Thymus (tissue), 11 donors: ENCODE measurements at regions not wholly inside any gene's neighbourhood (a gene's known extent, or its start where the extent isn't known, plus 50 kb on each side); places are given as distances from the start of the nearest gene placed in this dataset.

Experiments used
- DNase-seq, 9 donors: peaks; one replicate each; pipeline ENCODE4 v3.0.0-alpha.2; 2013; ENCODE audit warnings: low spot score in 9 of 9, low read depth in 6 of 9, missing footprints in 1 of 9
- H3K27ac ChIP-seq, 2 donors: one replicate each; pipeline ENCODE4 v1.5.1; 2013; ENCODE audit warnings: control low read depth in 1 of 2, low read depth in 1 of 2, low read length in 1 of 2, mild to moderate bottlenecking in 1 of 2, moderate library complexity in 1 of 2
- H3K27me3 ChIP-seq, 2 donors: one replicate each; pipeline ENCODE4 v1.5.1; 2013; ENCODE audit warnings: low read length in 1 of 2; ENCODE audit not compliant: control insufficient read depth in 2 of 2, insufficient read depth in 1 of 2
- H3K36me3 ChIP-seq, 2 donors: one replicate each; pipeline ENCODE4 v1.5.1; 2013; ENCODE audit warnings: low read length in 1 of 2, mild to moderate bottlenecking in 1 of 2, moderate library complexity in 1 of 2; ENCODE audit not compliant: control insufficient read depth in 2 of 2, insufficient read depth in 2 of 2
- H3K4me1 ChIP-seq, 2 donors: one replicate each; pipeline ENCODE4 v1.5.1; 2013; ENCODE audit warnings: low read length in 2 of 2; ENCODE audit not compliant: control insufficient read depth in 2 of 2, insufficient read depth in 2 of 2
- H3K4me3 ChIP-seq, 2 donors: one replicate each; pipeline ENCODE4 v1.5.1; 2013; ENCODE audit warnings: low read length in 2 of 2, control low read depth in 1 of 2, mild to moderate bottlenecking in 1 of 2
- H3K9me3 ChIP-seq, 2 donors: one replicate each; pipeline ENCODE4 v1.5.1; 2013; ENCODE audit warnings: low read length in 1 of 2, mild to moderate bottlenecking in 1 of 2; ENCODE audit not compliant: control insufficient read depth in 2 of 2, insufficient read depth in 1 of 2
- WGBS: extraction: QIAGEN DNeasy Blood & Tissue Kit; methylation state at CpG from one replicate; pipeline ENCODE4 v1.1.7; 2013; 5-methylcytosine and 5-hydroxymethylcytosine counted together
- donor health status: healthy.

DNA sequence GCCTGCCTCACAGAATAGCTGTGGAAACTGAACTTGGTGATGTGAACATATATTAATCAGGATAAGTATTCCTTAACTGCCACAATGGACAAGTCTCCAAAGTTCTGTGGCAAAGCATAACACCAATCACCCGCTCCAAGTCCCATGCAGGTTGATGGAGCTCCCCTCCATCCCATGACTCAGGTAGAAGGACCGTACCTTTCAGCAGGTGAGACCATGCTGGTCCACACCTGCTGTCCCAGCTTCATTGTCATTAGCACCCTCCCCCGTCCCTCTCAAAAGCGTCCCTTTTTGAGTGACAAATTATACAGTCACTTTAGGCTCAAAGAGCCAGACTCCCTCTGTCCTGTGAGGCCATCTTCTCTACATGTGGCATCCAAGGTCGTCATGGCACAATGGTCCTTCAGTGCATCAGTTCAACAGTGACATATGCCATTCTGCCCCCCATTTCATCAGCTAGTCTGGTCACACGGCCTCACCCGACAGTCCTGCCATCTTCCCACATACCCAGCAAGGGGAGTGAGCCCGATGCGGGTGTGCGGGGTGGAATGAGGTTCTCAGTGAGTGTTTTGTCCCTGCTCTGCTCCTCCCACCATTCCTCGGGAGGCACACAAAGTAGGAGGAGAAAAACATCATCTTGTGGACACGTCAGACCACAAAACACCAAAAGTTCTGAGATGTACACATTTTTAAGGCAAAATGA is 136.7 kb upstream of the MYCN start:
- Histone ChIP-seq H3K36me3 (no peaks in the 10 kb centered on the region), H3K27me3 (peaks cover 0 to 2% of the 10 kb centered on the region in 2 donors), H3K27ac (no peak overlapping the region), H3K9me3 (no peaks in the 10 kb centered on the region), H3K4me3 (no peak overlapping the region), H3K4me1 (no peaks in the 10 kb centered on the region)
- no peak for DNase-seq
- WGBS = 96% methylated on average over 12 of the region's 12 CpGs

DNA sequence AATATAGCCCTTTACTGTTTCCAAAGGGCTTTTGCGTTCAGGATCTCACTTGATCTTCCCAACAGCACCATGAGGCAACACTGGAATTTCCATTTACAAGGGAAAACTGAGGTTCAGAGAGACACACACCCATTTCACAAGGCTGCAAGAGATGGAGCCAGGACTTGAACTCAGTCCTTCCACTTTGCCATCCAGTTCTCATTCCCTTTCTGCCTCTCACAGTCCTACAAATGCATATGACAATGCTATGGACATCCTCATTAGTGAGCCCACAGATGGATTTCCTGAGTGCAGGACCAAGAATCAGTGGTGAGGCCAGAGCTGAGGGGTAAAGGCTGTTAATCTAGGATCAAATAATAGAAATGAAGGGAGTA is 136.1 kb upstream of the MYCN start:
- Histone ChIP-seq H3K27me3 (peaks cover 0 to 2% of the 10 kb centered on the region in 2 donors), H3K27ac (no peak overlapping the region), H3K9me3 (no peaks in the 10 kb centered on the region), H3K36me3 (no peaks in the 10 kb centered on the region), H3K4me3 (no peak overlapping the region), H3K4me1 (no peaks in the 10 kb centered on the region)
- no peak for DNase-seq
- 94% methylated on average over 1 of the region's 1 CpG for WGBS

GRCh38 chr2:15804691-15805090 is 135.7 kb upstream of the MYCN start:
- no peak for DNase-seq
- Histone ChIP-seq H3K4me1 (no peaks in the 10 kb centered on the region), H3K36me3 (no peaks in the 10 kb centered on the region), H3K27ac (no peak overlapping the region), H3K4me3 (no peak overlapping the region), H3K27me3 (peaks cover 0 to 6% of the 10 kb centered on the region in 2 donors), H3K9me3 (no peaks in the 10 kb centered on the region)
- 100% methylated on average over 2 of the region's 2 CpGs for WGBS

DNA sequence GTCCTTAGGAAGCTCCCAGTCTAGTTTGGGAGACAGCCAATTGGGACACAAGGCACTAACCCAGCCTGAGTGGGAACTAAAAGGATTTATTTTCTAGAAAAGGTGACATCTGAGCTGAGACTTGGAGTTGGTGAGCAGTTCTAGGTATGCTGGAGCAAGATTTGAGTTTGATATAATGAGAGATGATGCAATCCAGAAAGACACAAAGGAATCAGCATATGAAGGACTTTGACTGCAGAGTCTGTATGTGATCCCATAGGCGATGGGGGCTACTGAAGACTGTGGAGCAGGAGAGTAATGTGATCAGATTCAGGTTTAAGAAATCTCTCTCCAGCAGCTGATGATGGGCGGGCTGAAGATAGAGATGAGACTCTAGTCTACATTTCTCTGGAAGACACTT is 135.1 kb upstream of the MYCN start:
- no peaks in the 10 kb centered on the region for H3K36me3 ChIP-seq
- 93% methylated on average over 2 of the region's 2 CpGs for WGBS
- H3K4me3 ChIP-seq = no peak overlapping the region
- no peak for DNase-seq
- H3K4me1 ChIP-seq = no peaks in the 10 kb centered on the region
- H3K27ac ChIP-seq = no peak overlapping the region
- peaks cover 0 to 7% of the 10 kb centered on the region in 2 donors for H3K27me3 ChIP-seq
- no peaks in the 10 kb centered on the region for H3K9me3 ChIP-seq

DNA sequence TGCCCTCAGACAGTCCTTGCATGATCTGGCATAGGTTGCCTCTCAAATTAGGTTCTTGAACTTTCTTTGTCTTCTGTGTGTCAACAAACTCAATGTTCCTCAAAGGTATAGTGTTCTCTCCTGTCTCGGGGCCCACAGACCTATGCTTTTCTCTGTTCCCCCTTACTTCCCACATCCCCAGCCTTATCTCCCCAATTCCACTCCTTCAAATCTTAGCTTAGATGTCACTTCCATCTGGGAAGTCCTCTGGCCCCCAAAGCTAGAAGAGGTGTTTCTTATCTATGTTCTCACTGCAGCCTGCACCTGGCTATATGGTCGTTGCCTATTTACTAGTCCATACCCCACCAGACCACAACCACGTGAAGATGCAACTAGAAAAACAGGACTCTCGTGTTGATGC is 134.6 kb upstream of the MYCN start:
- Histone ChIP-seq H3K27ac (no peak overlapping the region), H3K36me3 (no peaks in the 10 kb centered on the region), H3K4me1 (no peaks in the 10 kb centered on the region), H3K4me3 (no peak overlapping the region), H3K27me3 (peaks cover 0 to 7% of the 10 kb centered on the region in 2 donors), H3K9me3 (no peaks in the 10 kb centered on the region)
- WGBS = 93% methylated on average over 4 of the region's 4 CpGs
- no peak for DNase-seq

DNA sequence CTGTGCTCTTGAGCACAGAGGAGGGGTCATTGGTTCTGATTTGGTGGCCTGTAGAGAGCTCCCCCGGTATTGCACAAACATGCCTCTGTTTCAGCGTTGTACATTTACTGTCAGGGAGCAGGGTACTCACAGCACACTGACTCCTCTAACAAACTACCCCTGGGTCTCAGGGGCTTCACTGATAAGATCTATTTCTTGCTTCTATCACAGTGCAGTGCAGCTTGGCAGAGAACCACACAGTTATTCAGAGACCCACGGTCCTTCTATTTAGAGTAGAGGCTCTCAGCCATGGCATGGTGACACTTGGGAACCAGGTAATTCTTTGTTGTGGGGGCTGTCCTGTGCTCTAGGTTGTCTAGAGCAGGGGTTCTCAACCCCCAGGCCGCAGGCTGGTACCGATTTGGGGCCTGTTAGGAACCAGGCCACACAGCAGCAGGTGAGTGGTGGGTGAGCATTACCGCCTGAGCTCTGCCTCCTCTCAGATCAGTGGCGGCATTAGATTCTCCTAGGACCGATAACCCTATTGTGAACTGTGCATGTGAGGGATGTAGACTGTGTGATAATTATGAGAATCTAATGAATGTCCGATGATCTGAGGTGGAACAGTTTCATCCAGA is 133.4 kb upstream of the MYCN start:
- WGBS = 96% methylated on average over 9 of the region's 9 CpGs
- Histone ChIP-seq H3K9me3 (no peaks in the 10 kb centered on the region), H3K27me3 (peaks cover 0 to 7% of the 10 kb centered on the region in 2 donors), H3K36me3 (no peaks in the 10 kb centered on the region), H3K27ac (no peak overlapping the region), H3K4me3 (no peak overlapping the region), H3K4me1 (peaks cover 0 to 3% of the 10 kb centered on the region in 2 donors)
- no peak for DNase-seq

DNA sequence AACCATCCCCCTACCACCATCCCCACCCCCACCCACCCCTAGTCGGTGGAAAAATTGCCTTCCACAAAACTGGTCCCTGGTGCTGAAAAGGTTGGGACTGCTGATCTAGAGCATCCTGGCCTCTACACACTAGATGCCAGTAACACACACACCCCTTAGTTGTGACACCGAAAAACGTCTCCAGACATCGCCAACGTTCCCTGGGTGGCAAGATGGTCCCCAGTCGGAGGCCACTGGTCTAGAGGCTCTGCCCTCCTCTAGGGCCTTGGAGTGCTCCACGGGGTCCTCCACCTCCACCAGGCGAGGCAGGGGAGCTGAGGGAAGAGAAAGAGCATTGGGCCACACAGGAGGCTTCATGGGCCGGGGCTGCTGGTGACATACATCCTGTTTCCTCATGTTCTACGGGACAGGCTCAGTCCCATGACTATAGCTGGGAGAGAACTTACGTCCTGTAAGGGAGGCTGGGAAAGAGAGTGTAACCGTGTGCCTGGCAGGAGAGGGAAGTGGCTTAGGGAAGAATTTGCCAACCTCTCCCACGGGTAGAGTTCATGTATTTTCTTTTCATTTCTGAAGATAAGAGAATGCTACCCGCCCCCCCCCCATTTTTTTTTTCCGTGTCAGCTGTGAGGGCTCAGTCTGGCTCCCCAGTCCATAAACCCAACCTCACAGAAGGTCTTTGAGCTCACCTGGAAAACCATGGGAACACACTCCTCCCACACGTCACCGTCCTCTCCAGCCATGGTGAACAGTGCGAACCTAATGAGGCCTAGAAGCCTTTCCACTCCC is 132.7 kb upstream of the MYCN start:
- H3K4me1 ChIP-seq = peaks cover 0 to 3% of the 10 kb centered on the region in 2 donors
- no peak for DNase-seq
- H3K36me3 ChIP-seq = no peaks in the 10 kb centered on the region
- no peak overlapping the region for H3K27ac ChIP-seq
- H3K9me3 ChIP-seq = no peaks in the 10 kb centered on the region
- H3K4me3 ChIP-seq = no peak overlapping the region
- peaks cover 0 to 7% of the 10 kb centered on the region in 2 donors for H3K27me3 ChIP-seq
- 91% methylated on average over 18 of the region's 18 CpGs for WGBS

DNA sequence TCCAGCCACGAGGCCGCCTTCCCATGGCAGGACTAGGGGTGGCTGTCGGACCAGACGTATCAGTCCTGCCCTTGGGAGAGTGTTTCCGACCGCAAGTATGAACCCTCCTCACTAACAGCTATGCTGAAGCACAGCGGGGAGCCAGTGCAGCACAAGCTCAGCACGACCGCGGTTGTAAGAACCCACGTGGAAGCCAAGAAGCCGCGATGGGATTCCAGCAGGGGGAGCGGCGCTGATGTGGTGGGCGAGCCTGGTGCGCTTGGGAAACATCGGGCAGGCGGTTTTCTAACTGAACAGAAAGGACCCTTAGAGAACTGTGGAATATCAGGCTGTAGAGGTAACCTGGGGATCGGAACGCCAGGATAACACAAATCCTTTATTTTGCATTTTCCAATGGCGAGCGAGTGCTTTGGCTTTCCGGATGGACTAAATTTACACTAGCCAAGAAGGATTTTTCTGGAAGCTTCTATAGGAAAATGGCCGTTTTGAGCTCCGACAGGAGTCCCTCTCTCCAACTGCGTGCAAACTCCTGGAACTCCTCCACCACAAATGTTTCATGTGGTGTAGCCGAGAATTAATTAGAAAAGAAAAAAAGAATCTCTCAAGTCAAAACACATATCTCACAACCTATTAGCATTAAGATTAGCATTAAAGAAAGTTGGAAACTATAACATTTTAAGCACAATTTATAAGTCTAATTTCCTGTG is 132.0 kb upstream of the MYCN start:
- peaks cover 0 to 7% of the 10 kb centered on the region in 2 donors for H3K27me3 ChIP-seq
- H3K27ac ChIP-seq = no peak overlapping the region
- no peaks in the 10 kb centered on the region for H3K36me3 ChIP-seq
- H3K4me3 ChIP-seq = no peak overlapping the region
- H3K9me3 ChIP-seq = no peaks in the 10 kb centered on the region
- WGBS = 87% methylated on average over 28 of the region's 28 CpGs
- H3K4me1 ChIP-seq = peaks cover 0 to 6% of the 10 kb centered on the region in 2 donors
- no peak for DNase-seq

DNA sequence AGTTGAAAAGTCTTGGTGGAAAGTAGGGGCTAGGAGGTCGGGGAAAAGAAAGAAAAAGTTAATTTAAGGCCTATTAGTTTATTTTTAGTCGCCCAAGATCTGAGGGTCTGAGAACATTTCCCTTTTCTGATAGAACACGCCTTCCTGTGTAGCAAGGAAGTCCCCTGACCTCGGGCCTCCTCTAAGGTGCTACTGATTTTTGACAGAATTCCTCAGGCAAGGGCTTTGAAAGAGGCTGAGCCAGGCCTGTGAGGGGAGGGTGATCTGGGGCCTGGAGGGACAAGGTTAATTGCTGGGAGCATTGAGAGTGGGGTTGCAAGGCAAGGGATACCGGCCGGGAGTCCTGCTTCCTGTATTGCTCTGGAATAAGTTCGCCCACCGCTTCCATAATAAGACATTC is 131.4 kb upstream of the MYCN start:
- 47% methylated on average over 8 of the region's 8 CpGs for WGBS
- DNase-seq = no peak
- H3K4me1 ChIP-seq = peaks cover 0 to 6% of the 10 kb centered on the region in 2 donors

More for the DNA sequence above, 131.4 kb upstream of the MYCN start:
- peaks cover 0 to 7% of the 10 kb centered on the region in 2 donors for H3K27me3 ChIP-seq
- no peaks in the 10 kb centered on the region for H3K36me3 ChIP-seq
- H3K4me3 ChIP-seq = no peak overlapping the region
- H3K27ac ChIP-seq = no peak overlapping the region
- no peaks in the 10 kb centered on the region for H3K9me3 ChIP-seq
